ENCODE measurements at regions not wholly inside any gene's neighbourhood (a gene's known extent, or its start where the extent isn't known, plus 50 kb on each side); places are given as distances from the start of the nearest gene placed in this dataset.

DNA sequence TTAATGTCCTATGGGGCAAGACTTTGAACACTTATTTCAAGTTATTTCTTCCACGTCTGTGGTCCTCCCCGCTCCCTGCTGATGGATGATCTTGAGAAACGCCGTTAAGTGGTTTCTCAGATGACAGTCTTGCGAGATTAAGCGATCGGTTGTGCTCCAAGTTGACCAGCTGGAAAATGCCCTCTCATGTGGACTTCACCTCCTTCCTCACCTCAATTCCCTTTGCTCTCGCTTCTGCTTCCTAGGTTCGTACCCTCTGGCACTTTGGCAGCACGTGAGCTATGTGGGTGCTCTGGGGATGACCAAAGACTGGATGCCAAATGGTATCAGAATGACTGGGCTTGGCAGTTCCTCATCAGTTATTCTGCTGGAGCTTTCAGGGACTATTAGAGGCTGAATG, 480.0 kb downstream of the ZNF536 start (continued):
- TF ChIP-seq, protein P1, sequence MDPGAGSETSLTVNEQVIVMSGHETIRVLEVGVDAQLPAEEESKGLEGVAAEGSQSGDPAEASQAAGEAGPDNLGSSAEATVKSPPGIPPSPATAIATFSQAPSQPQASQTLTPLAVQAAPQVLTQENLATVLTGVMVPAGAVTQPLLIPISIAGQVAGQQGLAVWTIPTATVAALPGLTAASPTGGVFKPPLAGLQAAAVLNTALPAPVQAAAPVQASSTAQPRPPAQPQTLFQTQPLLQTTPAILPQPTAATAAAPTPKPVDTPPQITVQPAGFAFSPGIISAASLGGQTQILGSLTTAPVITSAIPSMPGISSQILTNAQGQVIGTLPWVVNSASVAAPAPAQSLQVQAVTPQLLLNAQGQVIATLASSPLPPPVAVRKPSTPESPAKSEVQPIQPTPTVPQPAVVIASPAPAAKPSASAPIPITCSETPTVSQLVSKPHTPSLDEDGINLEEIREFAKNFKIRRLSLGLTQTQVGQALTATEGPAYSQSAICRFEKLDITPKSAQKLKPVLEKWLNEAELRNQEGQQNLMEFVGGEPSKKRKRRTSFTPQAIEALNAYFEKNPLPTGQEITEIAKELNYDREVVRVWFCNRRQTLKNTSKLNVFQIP (CRISPR knock-in tag; IDR thresholded peaks at IDR 0.05; ENCODE audit: borderline replicate concordance, low read depth), result no peak
- no peak for TF ChIP-seq ZC3H10 (CRISPR knock-in tag; IDR thresholded peaks at IDR 0.05)
- no peak for TF ChIP-seq TCF4 (CRISPR knock-in tag; IDR thresholded peaks at IDR 0.05; ENCODE audit: borderline replicate concordance)
- TF ChIP-seq, protein P2, sequence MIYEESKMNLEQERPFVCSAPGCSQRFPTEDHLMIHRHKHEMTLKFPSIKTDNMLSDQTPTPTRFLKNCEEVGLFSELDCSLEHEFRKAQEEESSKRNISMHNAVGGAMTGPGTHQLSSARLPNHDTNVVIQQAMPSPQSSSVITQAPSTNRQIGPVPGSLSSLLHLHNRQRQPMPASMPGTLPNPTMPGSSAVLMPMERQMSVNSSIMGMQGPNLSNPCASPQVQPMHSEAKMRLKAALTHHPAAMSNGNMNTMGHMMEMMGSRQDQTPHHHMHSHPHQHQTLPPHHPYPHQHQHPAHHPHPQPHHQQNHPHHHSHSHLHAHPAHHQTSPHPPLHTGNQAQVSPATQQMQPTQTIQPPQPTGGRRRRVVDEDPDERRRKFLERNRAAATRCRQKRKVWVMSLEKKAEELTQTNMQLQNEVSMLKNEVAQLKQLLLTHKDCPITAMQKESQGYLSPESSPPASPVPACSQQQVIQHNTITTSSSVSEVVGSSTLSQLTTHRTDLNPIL (CRISPR knock-in tag; IDR thresholded peaks at IDR 0.05; ENCODE audit: low read depth), result no peak
- TF ChIP-seq ZNF70 (CRISPR knock-in tag; IDR thresholded peaks at IDR 0.05), result no peak

DNA sequence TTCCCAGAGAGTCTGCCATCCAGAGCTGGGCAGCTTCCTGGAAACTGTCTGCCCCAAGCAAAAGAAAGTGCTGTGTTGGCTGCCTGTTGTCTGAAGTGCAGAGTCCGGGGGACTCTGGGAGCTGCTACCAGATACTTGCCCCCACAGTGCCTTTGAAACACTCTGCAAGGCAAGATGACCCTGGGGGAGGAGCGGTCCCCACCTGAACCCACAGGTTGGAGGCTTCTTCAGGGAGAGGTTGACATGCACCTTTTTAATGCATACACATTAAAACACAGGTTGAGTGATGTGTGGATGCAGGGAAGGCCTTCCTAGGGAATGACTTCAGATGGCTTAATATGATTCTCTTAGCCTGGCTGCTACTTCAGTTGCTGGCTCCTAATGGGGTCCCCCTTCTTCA, 479.5 kb downstream of the ZNF536 start:
- TF ChIP-seq ZFP3 (CRISPR knock-in tag; IDR thresholded peaks at IDR 0.05) (no peak), RARB (CRISPR knock-in tag; IDR thresholded peaks at IDR 0.05) (no peak), GLIS3 (CRISPR knock-in tag; IDR thresholded peaks at IDR 0.05) (no peak), TCF4 (CRISPR knock-in tag; IDR thresholded peaks at IDR 0.05; ENCODE audit: borderline replicate concordance) (no peak), PPARA (CRISPR knock-in tag; IDR thresholded peaks at IDR 0.05; ENCODE audit: borderline replicate concordance) (no peak), ZNF70 (CRISPR knock-in tag; IDR thresholded peaks at IDR 0.05) (no peak), ESRRG (CRISPR knock-in tag; IDR thresholded peaks at IDR 0.05) (no peak), ZFP30 (CRISPR knock-in tag; IDR thresholded peaks at IDR 0.05) (no peak)
- TF ChIP-seq, protein P1 (CRISPR knock-in tag; IDR thresholded peaks at IDR 0.05; ENCODE audit: borderline replicate concordance, low read depth), result no peak
- TF ChIP-seq, protein P2 (CRISPR knock-in tag; IDR thresholded peaks at IDR 0.05; ENCODE audit: low read depth), result no peak
- TF ChIP-seq, protein P3, sequence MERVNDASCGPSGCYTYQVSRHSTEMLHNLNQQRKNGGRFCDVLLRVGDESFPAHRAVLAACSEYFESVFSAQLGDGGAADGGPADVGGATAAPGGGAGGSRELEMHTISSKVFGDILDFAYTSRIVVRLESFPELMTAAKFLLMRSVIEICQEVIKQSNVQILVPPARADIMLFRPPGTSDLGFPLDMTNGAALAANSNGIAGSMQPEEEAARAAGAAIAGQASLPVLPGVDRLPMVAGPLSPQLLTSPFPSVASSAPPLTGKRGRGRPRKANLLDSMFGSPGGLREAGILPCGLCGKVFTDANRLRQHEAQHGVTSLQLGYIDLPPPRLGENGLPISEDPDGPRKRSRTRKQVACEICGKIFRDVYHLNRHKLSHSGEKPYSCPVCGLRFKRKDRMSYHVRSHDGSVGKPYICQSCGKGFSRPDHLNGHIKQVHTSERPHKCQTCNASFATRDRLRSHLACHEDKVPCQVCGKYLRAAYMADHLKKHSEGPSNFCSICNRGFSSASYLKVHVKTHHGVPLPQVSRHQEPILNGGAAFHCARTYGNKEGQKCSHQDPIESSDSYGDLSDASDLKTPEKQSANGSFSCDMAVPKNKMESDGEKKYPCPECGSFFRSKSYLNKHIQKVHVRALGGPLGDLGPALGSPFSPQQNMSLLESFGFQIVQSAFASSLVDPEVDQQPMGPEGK (CRISPR knock-in tag; IDR thresholded peaks at IDR 0.05; ENCODE audit: borderline replicate concordance), result no peak
- ATAC-seq, result no peak

DNA sequence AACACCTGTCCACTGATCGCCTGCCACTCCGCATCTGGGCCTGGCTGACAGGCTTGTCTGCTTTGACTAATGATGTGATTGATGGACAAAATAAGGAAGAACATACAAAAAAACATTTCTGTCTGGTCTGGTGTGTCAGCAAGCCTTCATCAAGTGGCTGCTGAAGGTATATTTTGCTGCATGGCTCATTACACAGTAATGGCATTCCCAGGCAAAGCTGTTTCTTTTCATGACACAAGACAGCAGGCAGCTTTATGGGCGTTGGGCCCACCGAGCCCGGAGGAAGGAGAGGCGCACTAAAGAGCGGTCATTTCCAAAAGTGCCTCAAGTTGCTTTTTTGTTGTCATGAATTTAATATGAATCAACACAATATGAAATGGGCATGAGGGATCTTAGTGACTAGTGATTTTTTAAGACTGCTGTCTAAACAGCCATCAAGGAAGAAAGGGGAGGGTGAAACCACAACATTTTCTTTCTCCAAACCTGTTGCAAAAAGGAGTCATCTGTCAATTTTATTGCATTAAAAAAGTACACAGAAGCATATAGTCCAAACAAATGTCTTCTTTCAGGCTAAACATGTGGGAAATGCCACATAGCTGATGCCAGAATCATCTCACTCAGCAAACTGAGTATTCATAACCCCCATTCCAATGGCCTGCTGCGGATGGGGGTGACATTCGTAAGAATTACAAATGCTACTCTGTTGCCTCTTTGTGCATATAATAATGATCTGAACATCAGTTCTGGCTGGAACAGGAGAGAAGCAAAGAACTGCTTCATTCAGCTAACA, 476.6 kb downstream of the ZNF536 start:
- no peak for ATAC-seq
- TF ChIP-seq, protein P4, sequence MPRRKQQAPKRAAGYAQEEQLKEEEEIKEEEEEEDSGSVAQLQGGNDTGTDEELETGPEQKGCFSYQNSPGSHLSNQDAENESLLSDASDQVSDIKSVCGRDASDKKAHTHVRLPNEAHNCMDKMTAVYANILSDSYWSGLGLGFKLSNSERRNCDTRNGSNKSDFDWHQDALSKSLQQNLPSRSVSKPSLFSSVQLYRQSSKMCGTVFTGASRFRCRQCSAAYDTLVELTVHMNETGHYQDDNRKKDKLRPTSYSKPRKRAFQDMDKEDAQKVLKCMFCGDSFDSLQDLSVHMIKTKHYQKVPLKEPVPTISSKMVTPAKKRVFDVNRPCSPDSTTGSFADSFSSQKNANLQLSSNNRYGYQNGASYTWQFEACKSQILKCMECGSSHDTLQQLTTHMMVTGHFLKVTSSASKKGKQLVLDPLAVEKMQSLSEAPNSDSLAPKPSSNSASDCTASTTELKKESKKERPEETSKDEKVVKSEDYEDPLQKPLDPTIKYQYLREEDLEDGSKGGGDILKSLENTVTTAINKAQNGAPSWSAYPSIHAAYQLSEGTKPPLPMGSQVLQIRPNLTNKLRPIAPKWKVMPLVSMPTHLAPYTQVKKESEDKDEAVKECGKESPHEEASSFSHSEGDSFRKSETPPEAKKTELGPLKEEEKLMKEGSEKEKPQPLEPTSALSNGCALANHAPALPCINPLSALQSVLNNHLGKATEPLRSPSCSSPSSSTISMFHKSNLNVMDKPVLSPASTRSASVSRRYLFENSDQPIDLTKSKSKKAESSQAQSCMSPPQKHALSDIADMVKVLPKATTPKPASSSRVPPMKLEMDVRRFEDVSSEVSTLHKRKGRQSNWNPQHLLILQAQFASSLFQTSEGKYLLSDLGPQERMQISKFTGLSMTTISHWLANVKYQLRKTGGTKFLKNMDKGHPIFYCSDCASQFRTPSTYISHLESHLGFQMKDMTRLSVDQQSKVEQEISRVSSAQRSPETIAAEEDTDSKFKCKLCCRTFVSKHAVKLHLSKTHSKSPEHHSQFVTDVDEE (CRISPR knock-in tag; IDR thresholded peaks at IDR 0.05), result no peak
- TF ChIP-seq CSDC2 (CRISPR knock-in tag; IDR thresholded peaks at IDR 0.05) (no peak), ZNF565 (CRISPR knock-in tag; conservative IDR thresholded peaks at IDR 0.05; ENCODE audit: low read depth) (no peak), ZFP3 (CRISPR knock-in tag; IDR thresholded peaks at IDR 0.05) (no peak), SNAI2 (CRISPR knock-in tag; IDR thresholded peaks at IDR 0.05) (no peak), OSR1 (CRISPR knock-in tag; IDR thresholded peaks at IDR 0.05) (no peak), PPARA (CRISPR knock-in tag; IDR thresholded peaks at IDR 0.05; ENCODE audit: borderline replicate concordance) (no peak), ESRRG (CRISPR knock-in tag; IDR thresholded peaks at IDR 0.05) (no peak), ZNF8 (CRISPR knock-in tag; IDR thresholded peaks at IDR 0.05) (no peak), GLIS3 (CRISPR knock-in tag; IDR thresholded peaks at IDR 0.05) (no peak), BACH2 (CRISPR knock-in tag; IDR thresholded peaks at IDR 0.05; ENCODE audit: borderline replicate concordance) (no peak), ISL1 (CRISPR knock-in tag; IDR thresholded peaks at IDR 0.05) (no peak), TCF4 (CRISPR knock-in tag; IDR thresholded peaks at IDR 0.05; ENCODE audit: borderline replicate concordance) (no peak), ZFP30 (CRISPR knock-in tag; IDR thresholded peaks at IDR 0.05) (no peak), ZNF70 (CRISPR knock-in tag; IDR thresholded peaks at IDR 0.05) (no peak), TOX (CRISPR knock-in tag; IDR thresholded peaks at IDR 0.05; ENCODE audit: borderline replicate concordance) (no peak), ARNTL (CRISPR knock-in tag; IDR thresholded peaks at IDR 0.05; ENCODE audit: borderline replicate concordance, low read depth) (no peak)
- TF ChIP-seq, protein P3 (CRISPR knock-in tag; IDR thresholded peaks at IDR 0.05; ENCODE audit: borderline replicate concordance), result no peak

Data from SK-N-SH treated with all-trans-retinoic acid at 6 μM for 48 hours (cell line).